ENCODE measurements at regions not wholly inside any gene's neighbourhood (a gene's known extent, or its start where the extent isn't known, plus 50 kb on each side); places are given as distances from the start of the nearest gene placed in this dataset.

DNA sequence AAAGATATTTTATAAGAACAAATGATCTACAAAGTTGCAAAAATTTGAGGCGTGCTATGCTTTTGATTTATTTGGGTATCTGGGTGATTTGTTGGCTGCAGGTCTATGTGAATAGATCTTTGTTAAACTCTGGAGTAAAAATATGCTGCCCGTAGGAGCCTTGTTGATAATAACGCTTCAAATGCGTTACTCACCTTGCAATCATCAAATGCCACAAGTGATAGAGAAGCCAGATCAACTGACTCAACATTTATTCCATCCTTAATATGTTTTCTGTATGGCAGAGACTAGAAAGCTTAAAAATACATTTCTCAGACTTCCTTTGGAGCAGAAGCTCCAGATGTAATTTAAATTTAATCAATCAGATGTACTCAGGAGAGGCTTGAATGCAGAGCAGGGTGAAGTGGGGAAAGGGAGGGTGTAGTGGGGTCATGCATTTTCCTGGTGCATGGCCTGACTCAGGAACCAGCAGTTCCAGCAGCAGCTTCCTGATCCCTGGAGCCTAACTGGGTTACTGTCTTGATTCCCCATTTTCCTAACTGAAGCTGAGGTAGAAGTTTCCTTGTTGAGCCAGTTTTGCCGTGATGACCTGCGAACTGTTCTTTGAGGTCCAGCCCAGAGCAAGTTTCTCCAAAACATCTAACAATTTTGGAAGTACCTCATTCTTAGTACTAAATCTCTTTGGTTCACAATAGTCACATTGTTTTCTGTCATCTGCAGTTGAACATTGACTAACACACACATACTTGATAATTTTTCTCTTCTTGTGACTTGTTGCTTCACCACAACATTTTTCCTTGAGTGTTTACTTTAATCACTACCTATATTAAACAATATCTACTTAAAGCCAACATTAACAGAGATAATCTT, 284.7 kb upstream of the CWC22 start:
- TF ChIP-seq TAF1 (IDR thresholded peaks at IDR 0.05; ENCODE audit: borderline replicate concordance, low read depth, low read length) (no peak), POLR2A (IDR thresholded peaks at IDR 0.05; ENCODE audit: low read depth, low read length) (no peak), POLR2AphosphoS5 (IDR thresholded peaks at IDR 0.05; ENCODE audit: low read depth, low read length) (no peak)
